ENCODE measurements at regions not wholly inside any gene's neighbourhood (a gene's known extent, or its start where the extent isn't known, plus 50 kb on each side); places are given as distances from the start of the nearest gene placed in this dataset.

- no peak for TF ChIP-seq POLR2A (IDR thresholded peaks at IDR 0.05)
- TF ChIP-seq, protein P1, sequence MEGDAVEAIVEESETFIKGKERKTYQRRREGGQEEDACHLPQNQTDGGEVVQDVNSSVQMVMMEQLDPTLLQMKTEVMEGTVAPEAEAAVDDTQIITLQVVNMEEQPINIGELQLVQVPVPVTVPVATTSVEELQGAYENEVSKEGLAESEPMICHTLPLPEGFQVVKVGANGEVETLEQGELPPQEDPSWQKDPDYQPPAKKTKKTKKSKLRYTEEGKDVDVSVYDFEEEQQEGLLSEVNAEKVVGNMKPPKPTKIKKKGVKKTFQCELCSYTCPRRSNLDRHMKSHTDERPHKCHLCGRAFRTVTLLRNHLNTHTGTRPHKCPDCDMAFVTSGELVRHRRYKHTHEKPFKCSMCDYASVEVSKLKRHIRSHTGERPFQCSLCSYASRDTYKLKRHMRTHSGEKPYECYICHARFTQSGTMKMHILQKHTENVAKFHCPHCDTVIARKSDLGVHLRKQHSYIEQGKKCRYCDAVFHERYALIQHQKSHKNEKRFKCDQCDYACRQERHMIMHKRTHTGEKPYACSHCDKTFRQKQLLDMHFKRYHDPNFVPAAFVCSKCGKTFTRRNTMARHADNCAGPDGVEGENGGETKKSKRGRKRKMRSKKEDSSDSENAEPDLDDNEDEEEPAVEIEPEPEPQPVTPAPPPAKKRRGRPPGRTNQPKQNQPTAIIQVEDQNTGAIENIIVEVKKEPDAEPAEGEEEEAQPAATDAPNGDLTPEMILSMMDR (IDR thresholded peaks at IDR 0.05): no peak
These were observed 860.2 kb upstream of the MAP3K7 start for GRCh38 chr6:91447081-91447480.

Data from thyroid gland (tissue), 4 donors.